Activated naive CD4-positive, alpha-beta T cell treated with anti-CD3 and anti-CD28 coated beads for 36 hours (primary cell): ENCODE measurements at regions not wholly inside any gene's neighbourhood (a gene's known extent, or its start where the extent isn't known, plus 50 kb on each side); places are given as distances from the start of the nearest gene placed in this dataset.
"Not testable (repeated sequence)": the region's sequence is repeated elsewhere in the genome, so short reads cannot be mapped to it uniquely, and the experiment has no call there.

ENCODE experiments used
- CTCF ChIA-PET: fragments of 350-600 bp; sonication (Branson Sonifier 250); formaldehyde crosslinking; loops from one replicate; lab custom pipeline; 2021; ENCODE audit warnings: antibody characterized with exemption; lab: Charles Lee
- DNase-seq: peaks from one replicate; pipeline ENCODE4 v3.0.0-alpha.2; 2020
- H3K27ac Mint-ChIP-seq: one replicate; pipeline ENCODE4 v1.8.0; 2021; ENCODE audit warnings: mild to moderate bottlenecking, mixed read lengths
- H3K27me3 Mint-ChIP-seq: one replicate; pipeline ENCODE4 v1.8.0; 2021; ENCODE audit warnings: low read depth, mixed read lengths
- H3K36me3 Mint-ChIP-seq: one replicate; pipeline ENCODE4 v1.8.0; 2021; ENCODE audit warnings: low read depth, mixed read lengths
- H3K4me1 Mint-ChIP-seq: one replicate; pipeline ENCODE4 v1.8.0; 2021; ENCODE audit warnings: low read depth, mixed read lengths
- H3K4me3 Mint-ChIP-seq: one replicate; pipeline ENCODE4 v1.8.0; 2021; ENCODE audit warnings: mild to moderate bottlenecking, moderate library complexity, mixed read lengths
- H3K9me3 Mint-ChIP-seq: one replicate; pipeline ENCODE4 v1.8.0; 2021; ENCODE audit warnings: mixed read lengths
- intact Hi-C: fragments of 100-400 bp; cut with micrococcal nuclease; formaldehyde crosslinking; loops from one replicate; pipeline ENCODE4 v1.15.1; 2023

DNA sequence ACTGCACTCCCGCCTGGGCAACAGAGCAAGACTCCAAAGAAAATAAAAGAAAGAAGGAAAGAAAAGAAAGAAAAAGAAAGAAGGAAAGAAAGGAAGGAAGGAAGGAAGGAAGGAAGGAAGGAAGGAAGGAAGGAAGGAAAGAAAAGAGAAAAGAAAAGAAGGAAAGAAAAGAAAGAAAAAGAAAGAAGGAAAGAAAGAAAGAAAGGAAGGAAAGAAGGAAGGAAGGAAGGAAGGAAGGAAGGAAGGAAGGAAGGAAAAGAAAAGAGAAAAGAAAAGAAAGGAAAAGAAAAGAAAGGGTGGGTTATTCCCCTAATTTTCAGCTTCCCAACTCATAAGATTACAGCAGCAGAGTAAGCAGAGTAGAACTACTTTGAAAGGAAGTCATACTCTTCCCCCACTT lies 64.4 kb downstream of the TMEM200C start:
- H3K27ac Mint-ChIP-seq, intact Hi-C loops, DNase-seq, H3K4me3 Mint-ChIP-seq, CTCF ChIA-PET, H3K9me3 Mint-ChIP-seq, H3K4me1 Mint-ChIP-seq, H3K27me3 Mint-ChIP-seq, H3K36me3 Mint-ChIP-seq: not testable (repeated sequence)

DNA sequence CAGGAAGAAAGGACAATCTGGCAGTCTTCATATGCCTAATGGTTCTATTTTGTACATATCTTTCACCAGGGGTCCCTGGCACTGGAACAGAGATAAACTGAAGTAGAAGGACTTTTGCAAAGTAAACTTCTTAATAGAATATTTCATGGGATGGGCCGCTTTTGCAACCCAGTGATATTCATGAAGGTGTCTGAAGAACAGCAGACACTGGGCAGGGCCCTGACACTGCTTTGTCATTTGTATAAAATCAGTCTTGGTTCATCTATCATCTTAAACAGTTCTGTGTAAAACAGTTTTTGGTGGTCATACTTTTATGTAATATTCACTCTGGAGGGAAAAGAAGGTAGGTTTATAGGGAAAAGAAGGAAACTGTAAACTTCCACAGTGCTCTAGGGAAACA lies 66.4 kb downstream of the TMEM200C start:
- no peaks in the 10 kb centered on the region for H3K9me3 Mint-ChIP-seq
- DNase-seq: no peak
- intact Hi-C loops: no loop called here
- peaks cover 14% of the 10 kb centered on the region for H3K27me3 Mint-ChIP-seq
- no peaks in the 10 kb centered on the region for H3K4me1 Mint-ChIP-seq
- H3K27ac Mint-ChIP-seq: no peak overlapping the region
- CTCF ChIA-PET: no interaction called here
- H3K4me3 Mint-ChIP-seq: no peak overlapping the region
- H3K36me3 Mint-ChIP-seq: no peaks in the 10 kb centered on the region

DNA sequence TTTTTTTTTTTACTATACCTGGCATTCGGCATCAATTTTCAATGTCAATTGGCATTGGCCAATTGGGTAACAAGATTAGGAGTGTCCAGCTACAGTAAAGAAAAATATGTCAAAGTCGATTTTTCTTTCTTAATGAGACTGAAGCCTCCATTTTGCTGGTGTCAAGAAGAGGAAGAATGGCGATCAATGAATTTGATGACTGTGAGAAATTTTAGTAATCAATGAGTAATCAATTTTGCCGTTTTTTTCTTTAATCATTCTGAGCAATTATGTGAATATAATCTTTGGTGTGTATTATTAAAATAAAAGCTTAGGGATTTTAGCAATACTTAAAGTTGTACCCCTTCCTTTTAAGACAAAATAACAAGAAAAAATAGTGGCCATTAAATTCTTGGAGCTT lies 69.7 kb downstream of the TMEM200C start:
- Mint-ChIP-seq H3K4me3 (no peak overlapping the region), H3K4me1 (no peaks in the 10 kb centered on the region), H3K27ac (no peak overlapping the region), H3K9me3 (no peaks in the 10 kb centered on the region), H3K27me3 (peaks cover 8% of the 10 kb centered on the region), H3K36me3 (no peaks in the 10 kb centered on the region)
- CTCF ChIA-PET: no interaction called here
- no peak for DNase-seq
- intact Hi-C loops: no loop called here

DNA sequence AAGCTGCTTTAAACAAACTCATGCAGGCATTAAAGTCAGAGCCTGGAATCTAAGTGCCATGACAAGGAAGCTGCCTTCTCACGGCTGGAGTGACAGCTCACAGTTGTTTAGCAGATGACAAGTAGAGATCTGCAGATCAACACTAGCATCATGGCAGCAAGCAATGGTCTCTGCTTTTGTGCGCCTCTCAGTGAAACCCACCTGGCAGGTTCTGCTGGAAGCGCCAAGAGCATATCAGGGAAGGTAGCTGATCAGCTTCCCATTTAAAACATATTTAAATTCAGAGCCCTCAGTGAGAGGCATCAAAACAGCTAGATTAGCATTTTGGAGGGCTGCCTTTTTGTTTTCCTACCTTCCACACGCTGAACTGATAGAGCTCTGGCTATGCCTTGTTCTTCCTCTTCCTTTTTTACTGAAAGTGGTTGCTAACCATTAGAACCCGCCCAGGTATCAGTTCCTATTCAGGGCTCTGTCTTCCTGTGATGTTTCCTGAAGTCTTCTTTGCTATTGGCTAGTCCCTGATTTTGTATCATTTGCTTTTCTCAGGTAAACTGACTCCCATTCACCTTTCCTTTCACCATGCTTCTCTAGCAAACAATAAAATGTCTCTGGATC lies 70.8 kb downstream of the TMEM200C start:
- intact Hi-C loops: no loop called here
- no peak overlapping the region for H3K27ac Mint-ChIP-seq
- no peak for DNase-seq
- peaks cover 9% of the 10 kb centered on the region for H3K27me3 Mint-ChIP-seq
- no peaks in the 10 kb centered on the region for H3K9me3 Mint-ChIP-seq
- H3K36me3 Mint-ChIP-seq: no peaks in the 10 kb centered on the region
- H3K4me1 Mint-ChIP-seq: no peaks in the 10 kb centered on the region
- no peak overlapping the region for H3K4me3 Mint-ChIP-seq
- CTCF ChIA-PET: interaction anchor here (1.6 kb wide), 1 partner anchor 67 kb away, joined by 3 read pairs; no protein-coding TSS in a partner anchor

DNA sequence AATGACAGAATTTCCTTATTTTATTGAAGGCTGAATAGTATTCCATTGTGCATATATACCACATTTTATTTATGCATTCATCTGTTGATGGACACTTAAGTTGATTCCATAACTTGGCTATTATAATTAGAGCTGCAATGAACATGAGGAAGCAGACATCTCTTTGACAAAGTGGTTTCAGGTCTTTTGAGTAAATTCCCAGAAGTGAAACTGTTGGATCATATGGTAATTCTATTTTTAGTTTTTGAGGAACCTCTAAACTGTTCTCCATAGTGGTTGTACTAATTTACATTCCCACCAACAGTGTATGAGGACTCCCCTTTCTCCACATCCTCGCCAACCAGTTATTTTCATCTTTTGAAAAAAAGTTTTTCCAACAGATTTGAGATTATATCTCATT lies 77.5 kb downstream of the TMEM200C start:
- intact Hi-C loops: no loop called here
- no peaks in the 10 kb centered on the region for H3K9me3 Mint-ChIP-seq
- peaks cover 6% of the 10 kb centered on the region for H3K27me3 Mint-ChIP-seq
- CTCF ChIA-PET: no interaction called here
- no peak overlapping the region for H3K4me3 Mint-ChIP-seq
- H3K27ac Mint-ChIP-seq: no peak overlapping the region
- DNase-seq: no peak
- H3K36me3 Mint-ChIP-seq: no peaks in the 10 kb centered on the region
- H3K4me1 Mint-ChIP-seq: no peaks in the 10 kb centered on the region

DNA sequence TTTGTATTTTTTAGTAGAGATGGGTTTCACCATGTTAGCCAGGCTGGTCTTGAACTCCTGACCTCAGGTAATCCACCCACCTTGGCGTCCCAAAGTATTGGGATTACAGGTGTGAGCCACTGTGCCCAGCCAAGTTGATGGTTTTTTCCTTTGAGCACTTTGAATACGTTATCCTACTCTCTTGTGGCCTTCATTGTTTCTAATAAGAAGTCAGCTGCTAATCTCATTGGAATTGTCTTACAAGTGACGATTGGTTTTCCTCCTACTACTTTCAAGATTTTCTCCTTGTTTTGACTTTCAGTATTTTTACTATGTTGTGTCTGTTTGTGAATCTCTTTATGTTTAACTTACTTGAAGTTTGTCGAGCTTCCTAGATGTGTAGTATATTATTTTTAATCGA lies 88.5 kb downstream of the TMEM200C start:
- Mint-ChIP-seq H3K27me3 (peaks cover 3% of the 10 kb centered on the region), H3K36me3 (no peaks in the 10 kb centered on the region), H3K4me3 (no peak overlapping the region), H3K9me3 (peaks cover 33% of the 10 kb centered on the region), H3K4me1 (no peaks in the 10 kb centered on the region), H3K27ac (no peak overlapping the region)
- CTCF ChIA-PET: no interaction called here
- intact Hi-C loops: no loop called here
- no peak for DNase-seq

DNA sequence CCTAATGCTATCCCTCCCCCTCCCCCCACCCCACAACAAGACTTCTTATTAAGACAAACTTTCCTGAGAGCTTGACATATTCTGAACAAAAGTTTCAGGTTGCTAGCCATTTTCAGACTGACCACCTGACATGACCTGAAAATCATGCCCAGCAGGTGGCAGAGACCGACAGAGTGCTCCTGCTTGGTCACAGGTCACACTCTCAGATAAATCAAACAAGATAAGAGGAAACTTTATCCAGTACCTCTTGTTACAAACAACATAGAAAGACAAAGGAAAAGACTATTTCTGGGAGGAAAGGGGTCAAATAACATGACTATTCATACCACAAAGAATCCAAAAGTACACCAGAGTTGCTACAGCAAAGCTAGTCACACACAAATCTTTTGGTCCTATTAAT lies 107.4 kb downstream of the TMEM200C start:
- H3K4me1 Mint-ChIP-seq: no peaks in the 10 kb centered on the region
- no peak for DNase-seq
- no peak overlapping the region for H3K4me3 Mint-ChIP-seq
- peaks cover 15% of the 10 kb centered on the region for H3K9me3 Mint-ChIP-seq
- intact Hi-C loops: no loop called here
- peaks cover 5% of the 10 kb centered on the region for H3K27me3 Mint-ChIP-seq
- CTCF ChIA-PET: no interaction called here
- H3K27ac Mint-ChIP-seq: no peak overlapping the region
- H3K36me3 Mint-ChIP-seq: no peaks in the 10 kb centered on the region

DNA sequence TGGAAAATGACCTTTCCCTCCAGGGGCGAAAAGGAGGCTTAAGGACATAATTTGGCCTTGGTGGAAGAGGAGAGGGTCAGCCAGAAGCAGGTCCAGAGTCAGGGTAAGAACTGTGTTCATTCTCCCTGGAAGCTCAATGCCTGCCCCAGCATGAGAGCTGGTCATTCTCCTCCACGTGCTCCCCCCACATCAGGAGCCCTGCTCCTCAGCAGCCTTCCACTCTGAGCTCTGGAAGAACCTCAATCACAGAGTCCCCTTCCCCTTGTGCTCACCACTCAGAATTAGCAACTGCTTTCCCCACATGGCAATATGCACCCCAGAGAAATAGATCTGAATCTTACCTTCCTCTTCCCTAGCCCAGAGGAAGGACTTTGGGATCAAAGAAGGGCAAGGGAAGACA lies 115.4 kb downstream of the TMEM200C start:
- intact Hi-C loops: no loop called here
- no peak overlapping the region for H3K27ac Mint-ChIP-seq
- peaks cover 5% of the 10 kb centered on the region for H3K9me3 Mint-ChIP-seq
- H3K4me3 Mint-ChIP-seq: no peak overlapping the region
- H3K4me1 Mint-ChIP-seq: no peaks in the 10 kb centered on the region
- CTCF ChIA-PET: no interaction called here
- peaks cover 10% of the 10 kb centered on the region for H3K27me3 Mint-ChIP-seq
- no peaks in the 10 kb centered on the region for H3K36me3 Mint-ChIP-seq
- DNase-seq: no peak

DNA sequence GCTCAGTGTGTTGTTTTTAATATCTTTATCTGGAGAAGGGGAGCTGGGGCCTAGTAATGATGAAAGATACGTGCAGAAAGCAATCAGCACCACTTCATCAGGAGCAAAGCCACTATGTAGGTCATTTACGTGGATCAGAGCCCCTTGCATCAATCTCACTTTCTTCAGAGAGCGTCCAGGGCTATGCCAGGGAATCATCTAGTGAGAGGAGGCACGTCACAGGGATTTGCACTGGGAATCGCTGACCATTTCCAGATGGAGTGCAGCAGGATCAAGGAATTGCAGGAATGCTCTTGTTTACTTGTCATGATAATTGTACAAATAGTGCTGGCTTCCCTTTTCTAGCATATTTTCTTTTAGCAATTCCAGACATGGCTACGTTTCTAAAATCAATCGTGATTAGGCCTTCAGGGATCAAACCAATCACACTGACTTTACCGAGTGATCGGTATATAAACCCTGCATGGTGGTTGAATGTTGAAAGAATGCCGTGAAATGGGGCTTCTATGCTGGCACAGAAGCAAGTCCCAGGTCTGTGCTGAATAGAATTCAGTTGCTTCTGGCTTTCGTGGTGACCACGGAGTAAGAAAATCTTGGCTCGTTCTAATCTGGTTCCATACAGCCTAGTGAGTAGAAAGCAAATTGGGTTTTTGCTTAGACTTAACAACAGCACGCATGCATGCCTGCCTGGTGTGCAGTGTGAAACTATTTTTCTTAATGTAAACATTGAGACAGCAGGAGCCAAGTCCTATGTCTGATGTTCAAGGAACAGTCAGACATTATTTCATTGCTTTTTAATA lies 122.8 kb downstream of the TMEM200C start:
- Mint-ChIP-seq H3K27ac (no peak overlapping the region), H3K27me3 (peaks cover 2% of the 10 kb centered on the region), H3K9me3 (no peaks in the 10 kb centered on the region), H3K4me3 (no peak overlapping the region), H3K36me3 (no peaks in the 10 kb centered on the region), H3K4me1 (no peaks in the 10 kb centered on the region)
- CTCF ChIA-PET: interaction anchor here (1.0 kb wide), 1 partner anchor 16 kb away, joined by 3 read pairs; no protein-coding TSS in a partner anchor
- no peak for DNase-seq
- intact Hi-C loops: no loop called here

DNA sequence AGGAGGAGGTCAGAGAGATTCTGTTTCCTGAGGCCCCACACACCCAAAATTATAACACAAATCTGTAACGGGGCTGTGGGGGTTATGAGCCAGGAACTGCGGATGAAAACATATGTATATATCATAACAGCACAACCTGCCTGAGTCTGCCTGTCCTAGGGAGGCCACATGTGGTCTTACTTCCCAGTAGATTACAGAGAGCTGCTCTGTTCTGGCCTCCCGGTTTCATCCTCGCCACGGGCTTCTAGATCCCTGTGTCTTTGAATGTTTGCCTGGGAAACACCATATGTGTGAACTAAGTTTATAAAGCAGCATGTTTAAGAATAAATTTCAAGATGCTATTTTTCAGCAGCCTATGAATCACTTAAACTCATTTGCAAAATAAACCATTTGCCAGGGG lies 124.0 kb downstream of the TMEM200C start:
- H3K27me3 Mint-ChIP-seq: peaks cover 2% of the 10 kb centered on the region
- H3K4me1 Mint-ChIP-seq: no peaks in the 10 kb centered on the region
- H3K4me3 Mint-ChIP-seq: no peak overlapping the region
- intact Hi-C loops: no loop called here
- H3K36me3 Mint-ChIP-seq: no peaks in the 10 kb centered on the region
- no peaks in the 10 kb centered on the region for H3K9me3 Mint-ChIP-seq
- H3K27ac Mint-ChIP-seq: no peak overlapping the region
- no peak for DNase-seq
- CTCF ChIA-PET: no interaction called here

DNA sequence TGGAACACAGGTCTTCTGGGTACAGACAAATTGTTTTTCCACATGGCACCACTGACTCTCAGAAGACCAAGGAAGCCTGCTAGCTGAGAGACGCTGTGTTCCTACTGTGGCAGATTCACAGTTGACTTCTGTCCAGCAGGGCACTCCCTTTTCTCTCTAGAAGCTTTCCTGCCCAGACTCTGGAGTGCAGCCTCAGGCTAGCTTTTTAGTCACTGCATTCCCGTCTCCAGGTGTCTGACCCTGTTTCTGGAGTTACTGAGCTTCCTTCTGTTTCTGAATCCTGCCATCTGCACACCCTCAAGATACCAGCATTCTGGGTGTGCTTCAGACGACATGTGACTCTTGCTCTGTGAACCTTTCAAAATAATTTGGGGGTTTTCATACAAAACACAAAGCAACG lies 125.1 kb downstream of the TMEM200C start:
- no peak for DNase-seq
- no peaks in the 10 kb centered on the region for H3K4me1 Mint-ChIP-seq
- H3K4me3 Mint-ChIP-seq: no peak overlapping the region
- CTCF ChIA-PET: no interaction called here
- H3K36me3 Mint-ChIP-seq: no peaks in the 10 kb centered on the region
- H3K9me3 Mint-ChIP-seq: no peaks in the 10 kb centered on the region
- peaks cover 2% of the 10 kb centered on the region for H3K27me3 Mint-ChIP-seq
- intact Hi-C loops: no loop called here
- no peak overlapping the region for H3K27ac Mint-ChIP-seq

DNA sequence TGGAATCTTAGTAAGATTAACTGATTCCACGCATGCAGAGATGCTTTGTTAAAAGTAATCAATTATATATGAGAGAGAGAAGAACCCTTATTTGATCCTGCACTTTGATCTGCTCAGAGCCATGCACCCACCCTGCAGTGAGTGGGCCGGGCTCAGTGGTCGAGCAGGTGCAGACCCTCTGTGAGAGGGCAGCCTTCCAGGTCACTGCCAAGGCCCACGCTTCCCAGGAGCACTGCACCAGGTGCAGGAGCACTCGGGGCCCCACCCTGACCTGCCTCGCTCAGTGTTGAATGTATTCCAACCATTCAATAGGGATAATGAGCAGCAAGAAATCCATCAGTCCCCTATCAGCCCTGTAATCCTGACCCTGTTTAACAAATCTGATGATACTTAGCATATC lies 126.9 kb downstream of the TMEM200C start:
- no peaks in the 10 kb centered on the region for H3K4me1 Mint-ChIP-seq
- H3K27me3 Mint-ChIP-seq: peaks cover 2% of the 10 kb centered on the region
- H3K9me3 Mint-ChIP-seq: no peaks in the 10 kb centered on the region
- CTCF ChIA-PET: no interaction called here
- no peak for DNase-seq
- H3K4me3 Mint-ChIP-seq: no peak overlapping the region
- no peaks in the 10 kb centered on the region for H3K36me3 Mint-ChIP-seq
- intact Hi-C loops: no loop called here
- H3K27ac Mint-ChIP-seq: no peak overlapping the region

DNA sequence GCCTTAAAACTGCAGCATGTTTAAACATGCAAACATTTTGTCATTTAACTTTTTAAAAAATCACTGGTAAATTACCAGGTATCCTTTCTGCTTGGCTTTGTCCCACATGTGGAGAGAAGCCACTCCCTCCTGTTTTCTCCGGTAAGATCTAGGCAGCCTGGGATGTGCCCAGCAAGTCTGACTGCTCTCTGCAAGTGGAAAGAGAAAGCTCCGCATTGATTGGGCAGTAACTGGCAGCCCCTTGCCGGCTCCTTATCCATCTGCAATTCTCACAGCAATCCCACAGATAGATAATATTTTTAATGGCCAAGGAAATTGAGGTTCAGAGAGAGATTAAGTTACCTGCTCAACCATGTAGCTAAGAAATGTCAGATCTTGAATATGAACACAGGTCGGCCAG lies 136.1 kb downstream of the TMEM200C start:
- no peak for DNase-seq
- CTCF ChIA-PET: no interaction called here
- no peaks in the 10 kb centered on the region for H3K36me3 Mint-ChIP-seq
- no peak overlapping the region for H3K27ac Mint-ChIP-seq
- no peak overlapping the region for H3K4me3 Mint-ChIP-seq
- H3K4me1 Mint-ChIP-seq: no peaks in the 10 kb centered on the region
- intact Hi-C loops: no loop called here
- H3K27me3 Mint-ChIP-seq: peaks cover 31% of the 10 kb centered on the region
- no peaks in the 10 kb centered on the region for H3K9me3 Mint-ChIP-seq
